ENCODE measurements at regions not wholly inside any gene's neighbourhood (a gene's known extent, or its start where the extent isn't known, plus 50 kb on each side); places are given as distances from the start of the nearest gene placed in this dataset.

GRCh38 chrY:15951041-15951440 is 1426.7 kb downstream of the NLGN4Y start:
- H3K36me3 ChIP-seq (ENCODE audit: insufficient read depth), result no peaks in the 10 kb centered on the region
- no peak overlapping the region for H3K27ac ChIP-seq (ENCODE audit: low read depth)
- Mint-ChIP-seq H3K9me3 (peaks cover 19% of the 10 kb centered on the region), H3K4me3 (no peak overlapping the region), H3K36me3 (ENCODE audit: low read depth) (peaks cover under 1% of the 10 kb centered on the region; the same call in 2 of the 3 replicates), H3K27me3 (ENCODE audit: insufficient read depth, low read depth, poor library complexity) (no peaks in the 10 kb centered on the region), H3K27ac (no peak overlapping the region), H3K4me1 (no peaks in the 10 kb centered on the region)
- no peak overlapping the region for H3K4me3 ChIP-seq
- TF ChIP-seq POLR2AphosphoS5 (IDR thresholded peaks at IDR 0.05; ENCODE audit: low read depth) (no peak), EZH2phosphoT487 (IDR thresholded peaks at IDR 0.05; ENCODE audit: unreplicated experiment) (no peak), CREB1 (CRISPR knock-in tag; IDR thresholded peaks at IDR 0.05; ENCODE audit: low read depth) (no peak), JUNB (IDR thresholded peaks at IDR 0.05; ENCODE audit: unreplicated experiment) (no peak), ZNF331 (CRISPR knock-in tag; IDR thresholded peaks at IDR 0.05; ENCODE audit: low read depth) (no peak), ZNF114 (CRISPR knock-in tag; IDR thresholded peaks at IDR 0.05) (no peak), NANOG (IDR thresholded peaks at IDR 0.05; ENCODE audit: borderline replicate concordance) (no peak)
- TF ChIP-seq, protein P1, sequence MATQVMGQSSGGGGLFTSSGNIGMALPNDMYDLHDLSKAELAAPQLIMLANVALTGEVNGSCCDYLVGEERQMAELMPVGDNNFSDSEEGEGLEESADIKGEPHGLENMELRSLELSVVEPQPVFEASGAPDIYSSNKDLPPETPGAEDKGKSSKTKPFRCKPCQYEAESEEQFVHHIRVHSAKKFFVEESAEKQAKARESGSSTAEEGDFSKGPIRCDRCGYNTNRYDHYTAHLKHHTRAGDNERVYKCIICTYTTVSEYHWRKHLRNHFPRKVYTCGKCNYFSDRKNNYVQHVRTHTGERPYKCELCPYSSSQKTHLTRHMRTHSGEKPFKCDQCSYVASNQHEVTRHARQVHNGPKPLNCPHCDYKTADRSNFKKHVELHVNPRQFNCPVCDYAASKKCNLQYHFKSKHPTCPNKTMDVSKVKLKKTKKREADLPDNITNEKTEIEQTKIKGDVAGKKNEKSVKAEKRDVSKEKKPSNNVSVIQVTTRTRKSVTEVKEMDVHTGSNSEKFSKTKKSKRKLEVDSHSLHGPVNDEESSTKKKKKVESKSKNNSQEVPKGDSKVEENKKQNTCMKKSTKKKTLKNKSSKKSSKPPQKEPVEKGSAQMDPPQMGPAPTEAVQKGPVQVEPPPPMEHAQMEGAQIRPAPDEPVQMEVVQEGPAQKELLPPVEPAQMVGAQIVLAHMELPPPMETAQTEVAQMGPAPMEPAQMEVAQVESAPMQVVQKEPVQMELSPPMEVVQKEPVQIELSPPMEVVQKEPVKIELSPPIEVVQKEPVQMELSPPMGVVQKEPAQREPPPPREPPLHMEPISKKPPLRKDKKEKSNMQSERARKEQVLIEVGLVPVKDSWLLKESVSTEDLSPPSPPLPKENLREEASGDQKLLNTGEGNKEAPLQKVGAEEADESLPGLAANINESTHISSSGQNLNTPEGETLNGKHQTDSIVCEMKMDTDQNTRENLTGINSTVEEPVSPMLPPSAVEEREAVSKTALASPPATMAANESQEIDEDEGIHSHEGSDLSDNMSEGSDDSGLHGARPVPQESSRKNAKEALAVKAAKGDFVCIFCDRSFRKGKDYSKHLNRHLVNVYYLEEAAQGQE (IDR thresholded peaks at IDR 0.05; ENCODE audit: unreplicated experiment), result no peak
- TF ChIP-seq, protein P2, sequence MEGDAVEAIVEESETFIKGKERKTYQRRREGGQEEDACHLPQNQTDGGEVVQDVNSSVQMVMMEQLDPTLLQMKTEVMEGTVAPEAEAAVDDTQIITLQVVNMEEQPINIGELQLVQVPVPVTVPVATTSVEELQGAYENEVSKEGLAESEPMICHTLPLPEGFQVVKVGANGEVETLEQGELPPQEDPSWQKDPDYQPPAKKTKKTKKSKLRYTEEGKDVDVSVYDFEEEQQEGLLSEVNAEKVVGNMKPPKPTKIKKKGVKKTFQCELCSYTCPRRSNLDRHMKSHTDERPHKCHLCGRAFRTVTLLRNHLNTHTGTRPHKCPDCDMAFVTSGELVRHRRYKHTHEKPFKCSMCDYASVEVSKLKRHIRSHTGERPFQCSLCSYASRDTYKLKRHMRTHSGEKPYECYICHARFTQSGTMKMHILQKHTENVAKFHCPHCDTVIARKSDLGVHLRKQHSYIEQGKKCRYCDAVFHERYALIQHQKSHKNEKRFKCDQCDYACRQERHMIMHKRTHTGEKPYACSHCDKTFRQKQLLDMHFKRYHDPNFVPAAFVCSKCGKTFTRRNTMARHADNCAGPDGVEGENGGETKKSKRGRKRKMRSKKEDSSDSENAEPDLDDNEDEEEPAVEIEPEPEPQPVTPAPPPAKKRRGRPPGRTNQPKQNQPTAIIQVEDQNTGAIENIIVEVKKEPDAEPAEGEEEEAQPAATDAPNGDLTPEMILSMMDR (conservative IDR thresholded peaks at IDR 0.05; ENCODE audit: low read depth in 2 of 2), result no peak
- H3K79me2 ChIP-seq (replicated peaks; ENCODE audit: insufficient read depth), result no peaks in the 10 kb centered on the region
- ATAC-seq, result no peak
- no peak overlapping the region for H2AFZ ChIP-seq
- H3K4me1 ChIP-seq (ENCODE audit: insufficient read depth), result no peaks in the 10 kb centered on the region
- no peaks in the 10 kb centered on the region for H4K20me1 ChIP-seq (replicated peaks; ENCODE audit: insufficient read depth)
- DNase-seq (ENCODE audit: low spot score), result no peak
- H3F3A ChIP-seq (replicated peaks; ENCODE audit: low read depth), result no peaks in the 10 kb centered on the region
- no peak overlapping the region for H3K4me2 ChIP-seq
- H3K27me3 ChIP-seq (ENCODE audit: insufficient read depth), result no peaks in the 10 kb centered on the region
- H3K9me2 ChIP-seq (ENCODE audit: insufficient read depth), result no peaks in the 10 kb centered on the region

- H3K27me3 Mint-ChIP-seq (ENCODE audit: insufficient read depth, low read depth, poor library complexity), result no peaks in the 10 kb centered on the region
- ATAC-seq, result no peak
- Histone ChIP-seq H3K36me3 (ENCODE audit: insufficient read depth) (no peaks in the 10 kb centered on the region), H3K4me1 (ENCODE audit: insufficient read depth) (no peaks in the 10 kb centered on the region), H2AFZ (no peak overlapping the region), H3F3A (replicated peaks; ENCODE audit: low read depth) (no peaks in the 10 kb centered on the region), H3K27me3 (ENCODE audit: insufficient read depth) (no peaks in the 10 kb centered on the region), H4K20me1 (replicated peaks; ENCODE audit: insufficient read depth) (no peaks in the 10 kb centered on the region), H3K4me3 (no peak overlapping the region), H3K27ac (ENCODE audit: low read depth) (no peak overlapping the region), H3K4me2 (no peak overlapping the region), H3K79me2 (replicated peaks; ENCODE audit: insufficient read depth) (no peaks in the 10 kb centered on the region), H3K9me2 (ENCODE audit: insufficient read depth) (no peaks in the 10 kb centered on the region)
- H3K4me3 Mint-ChIP-seq, result no peak overlapping the region
- H3K9me3 Mint-ChIP-seq, result 0 out of 3 replicates have a peak, but pooled peaks cover 3% of the 10 kb centered on the region
- H3K36me3 Mint-ChIP-seq (ENCODE audit: low read depth), result no peaks in the 10 kb centered on the region
- H3K27ac Mint-ChIP-seq, result no peak overlapping the region
- DNase-seq (ENCODE audit: low spot score), result no peak
- no peaks in the 10 kb centered on the region for H3K4me1 Mint-ChIP-seq
- TF ChIP-seq CREB1 (CRISPR knock-in tag; IDR thresholded peaks at IDR 0.05; ENCODE audit: low read depth), result no peak
- TF ChIP-seq JUNB (IDR thresholded peaks at IDR 0.05; ENCODE audit: unreplicated experiment), result no peak
- no peak for TF ChIP-seq ZNF462 (CRISPR knock-in tag; IDR thresholded peaks at IDR 0.05)
- no peak for TF ChIP-seq ZNF114 (CRISPR knock-in tag; IDR thresholded peaks at IDR 0.05)
These were observed 1444.5 kb downstream of the NLGN4Y start for GRCh38 chrY:15968800-15969199.

All from GM23338 (cell line).